ENCODE measurements at regions not wholly inside any gene's neighbourhood (a gene's known extent, or its start where the extent isn't known, plus 50 kb on each side); places are given as distances from the start of the nearest gene placed in this dataset.
"Not testable (repeated sequence)": the region's sequence is repeated elsewhere in the genome, so short reads cannot be mapped to it uniquely, and the experiment has no call there.

- H3K36me3 Mint-ChIP-seq = peaks cover 2% of the 10 kb centered on the region
- no peaks in the 10 kb centered on the region for H3K27me3 Mint-ChIP-seq
- no peak overlapping the region for H3K4me3 Mint-ChIP-seq
- ATAC-seq (ENCODE audit: low read depth) (no peak), DNase-seq (ENCODE audit: low spot score in 2 of 2) (no peak)
- no peak overlapping the region for H3K27ac Mint-ChIP-seq
- peaks cover 19% of the 10 kb centered on the region for H3K9me3 Mint-ChIP-seq
- no peaks in the 10 kb centered on the region for H3K4me1 Mint-ChIP-seq
These were observed 147.5 kb downstream of the FAM174A start for GRCh38 chr5:100682625-100683024.

DNA sequence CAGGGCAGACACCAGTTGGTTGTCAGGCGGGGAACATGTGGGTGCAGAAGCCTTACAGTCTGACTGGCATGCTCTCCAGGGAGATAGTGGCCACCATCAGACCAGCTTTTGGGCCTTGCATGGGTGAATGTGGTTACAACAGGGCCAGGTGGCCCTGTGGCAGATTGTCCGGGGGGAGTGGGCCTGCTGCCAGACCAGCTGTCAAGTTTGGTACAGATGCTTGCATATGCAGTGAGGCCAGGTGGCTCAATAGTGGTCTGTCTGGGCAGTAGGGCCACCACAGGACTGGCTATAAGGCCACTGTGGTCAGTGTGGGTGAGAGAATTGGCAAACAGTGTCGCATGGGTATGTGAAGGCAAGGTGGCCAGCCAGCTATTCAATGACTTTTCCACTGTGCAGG is 148.7 kb downstream of the FAM174A start:
- Mint-ChIP-seq H3K27me3 (no peaks in the 10 kb centered on the region), H3K4me1 (no peaks in the 10 kb centered on the region), H3K27ac (no peak overlapping the region), H3K9me3 (peaks cover 19% of the 10 kb centered on the region), H3K36me3 (peaks cover 2% of the 10 kb centered on the region), H3K4me3 (no peak overlapping the region)
- DNase-seq (ENCODE audit: low spot score in 2 of 2) (no peak), ATAC-seq (ENCODE audit: low read depth) (no peak)

GRCh38 chr5:100685122-100685521 is 149.9 kb downstream of the FAM174A start:
- ATAC-seq (ENCODE audit: low read depth); H3K4me3 Mint-ChIP-seq; H3K27me3 Mint-ChIP-seq; H3K4me1 Mint-ChIP-seq; H3K27ac Mint-ChIP-seq; DNase-seq (ENCODE audit: low spot score in 2 of 2); H3K36me3 Mint-ChIP-seq: not testable (repeated sequence)
- H3K9me3 Mint-ChIP-seq = peaks cover 14% of the 10 kb centered on the region

- not testable (repeated sequence) for H3K36me3 Mint-ChIP-seq; H3K4me1 Mint-ChIP-seq; H3K27me3 Mint-ChIP-seq; H3K9me3 Mint-ChIP-seq; DNase-seq (ENCODE audit: low spot score in 2 of 2); H3K27ac Mint-ChIP-seq; H3K4me3 Mint-ChIP-seq; ATAC-seq (ENCODE audit: low read depth)
These were observed 153.7 kb downstream of the FAM174A start for GRCh38 chr5:100688834-100689233.

DNA sequence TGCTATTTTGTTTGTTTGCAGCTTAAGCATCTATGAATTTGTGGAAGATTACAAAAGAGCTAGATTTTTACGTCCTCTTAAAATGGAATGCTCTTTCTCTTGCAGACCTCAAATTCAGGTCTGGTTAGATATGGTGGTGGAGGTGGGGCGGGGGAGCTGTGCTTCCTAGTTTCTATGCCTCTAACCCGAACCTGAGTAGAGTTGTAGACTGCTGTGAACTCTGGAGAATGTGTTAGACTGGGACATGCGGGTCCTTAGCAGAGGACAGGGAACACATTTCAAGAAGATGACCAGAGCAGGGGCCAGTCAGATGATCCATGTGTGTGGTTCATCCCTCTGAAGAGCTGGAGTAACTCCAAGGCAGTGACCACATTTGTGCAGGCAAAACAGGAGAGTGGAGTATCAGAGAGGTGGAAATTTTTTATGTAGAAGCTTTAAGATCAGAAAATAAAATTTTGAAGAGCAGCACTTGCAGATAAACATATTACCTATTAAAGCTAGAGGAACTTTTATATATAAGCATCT is 154.9 kb downstream of the FAM174A start:
- no peaks in the 10 kb centered on the region for H3K9me3 Mint-ChIP-seq
- no peak overlapping the region for H3K4me3 Mint-ChIP-seq
- ATAC-seq (ENCODE audit: low read depth) (no peak), DNase-seq (ENCODE audit: low spot score in 2 of 2) (no peak)
- H3K27me3 Mint-ChIP-seq = no peaks in the 10 kb centered on the region
- H3K27ac Mint-ChIP-seq = no peak overlapping the region
- H3K36me3 Mint-ChIP-seq = no peaks in the 10 kb centered on the region
- no peaks in the 10 kb centered on the region for H3K4me1 Mint-ChIP-seq

DNA sequence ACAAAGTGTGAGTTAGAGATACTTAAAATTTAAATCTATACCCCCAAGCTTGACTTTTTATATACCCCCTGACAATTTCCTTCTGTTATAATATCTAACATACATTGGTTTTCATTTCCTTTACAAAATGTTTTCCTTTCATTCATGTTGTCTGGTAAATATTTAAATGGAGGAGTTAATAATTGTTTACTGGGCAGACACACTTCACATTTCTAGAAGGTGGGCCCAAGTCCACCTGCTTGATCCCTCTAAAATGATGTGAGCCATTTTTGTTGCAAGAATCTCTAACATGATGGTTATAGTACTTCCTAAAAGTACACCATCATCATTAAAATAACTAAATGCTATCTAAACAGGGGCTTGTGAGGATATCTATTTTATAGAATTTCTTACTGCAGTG is 155.9 kb downstream of the FAM174A start:
- Mint-ChIP-seq H3K9me3 (no peaks in the 10 kb centered on the region), H3K4me3 (no peak overlapping the region), H3K27me3 (no peaks in the 10 kb centered on the region), H3K27ac (no peak overlapping the region), H3K36me3 (no peaks in the 10 kb centered on the region), H3K4me1 (no peaks in the 10 kb centered on the region)
- ATAC-seq (ENCODE audit: low read depth) = no peak
- DNase-seq (ENCODE audit: low spot score in 2 of 2) = no peak

DNA sequence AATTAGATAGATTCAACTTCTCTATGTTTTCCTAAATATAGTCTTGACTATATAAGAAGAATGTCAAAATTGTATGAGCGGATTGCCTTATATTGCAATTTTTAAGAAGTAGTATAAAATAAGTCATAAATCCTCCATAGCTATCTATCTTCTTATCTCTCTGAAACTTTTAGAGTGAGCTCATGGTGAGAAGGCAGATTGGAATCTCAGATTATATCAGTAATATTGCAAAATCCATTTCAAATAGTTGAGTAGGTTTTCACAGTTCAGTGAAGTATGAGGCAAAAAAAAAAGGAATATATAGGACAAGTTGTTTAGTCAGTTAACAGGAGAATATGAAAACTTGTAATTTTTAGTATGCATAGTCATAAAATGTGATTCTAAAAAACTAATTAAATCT is 156.4 kb downstream of the FAM174A start:
- Mint-ChIP-seq H3K4me3 (no peak overlapping the region), H3K4me1 (no peaks in the 10 kb centered on the region), H3K36me3 (no peaks in the 10 kb centered on the region), H3K27me3 (no peaks in the 10 kb centered on the region), H3K9me3 (no peaks in the 10 kb centered on the region), H3K27ac (no peak overlapping the region)
- no peak for ATAC-seq (ENCODE audit: low read depth)
- DNase-seq (ENCODE audit: low spot score in 2 of 2) = no peak

- DNase-seq (ENCODE audit: low spot score in 2 of 2) = no peak
- no peaks in the 10 kb centered on the region for H3K9me3 Mint-ChIP-seq
- no peaks in the 10 kb centered on the region for H3K4me1 Mint-ChIP-seq
- no peak overlapping the region for H3K27ac Mint-ChIP-seq
- ATAC-seq (ENCODE audit: low read depth) = no peak
- H3K36me3 Mint-ChIP-seq = no peaks in the 10 kb centered on the region
- H3K27me3 Mint-ChIP-seq = no peaks in the 10 kb centered on the region
- H3K4me3 Mint-ChIP-seq = no peak overlapping the region
These were observed 158.3 kb downstream of the FAM174A start for GRCh38 chr5:100693481-100693880.

- Mint-ChIP-seq H3K27ac (no peak overlapping the region), H3K4me3 (no peak overlapping the region), H3K9me3 (no peaks in the 10 kb centered on the region), H3K4me1 (no peaks in the 10 kb centered on the region), H3K36me3 (no peaks in the 10 kb centered on the region), H3K27me3 (no peaks in the 10 kb centered on the region)
- ATAC-seq (ENCODE audit: low read depth) = no peak
- no peak for DNase-seq (ENCODE audit: low spot score in 2 of 2)
These were observed 158.9 kb downstream of the FAM174A start for GRCh38 chr5:100694100-100694499.

DNA sequence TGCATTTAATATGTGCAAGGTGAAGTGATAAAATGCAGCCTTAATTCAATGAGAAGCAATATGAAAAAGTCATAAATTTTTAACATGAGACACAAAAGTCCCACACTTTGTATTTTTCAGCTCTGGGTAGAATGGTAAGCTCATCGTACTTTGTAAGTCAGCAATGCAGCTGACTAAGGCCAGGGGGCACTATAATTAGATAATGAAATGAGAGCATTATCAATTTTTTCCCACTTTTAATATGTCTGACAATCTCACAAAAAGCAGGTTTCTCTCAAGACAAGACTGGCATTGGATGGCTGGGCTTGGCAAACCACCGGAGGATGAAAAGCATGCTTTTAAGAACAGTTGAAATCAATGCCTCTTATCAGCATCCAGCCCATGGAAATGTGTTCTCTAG is 162.8 kb downstream of the FAM174A start:
- no peak overlapping the region for H3K4me3 Mint-ChIP-seq
- H3K36me3 Mint-ChIP-seq = no peaks in the 10 kb centered on the region
- no peaks in the 10 kb centered on the region for H3K4me1 Mint-ChIP-seq
- no peak overlapping the region for H3K27ac Mint-ChIP-seq
- no peaks in the 10 kb centered on the region for H3K9me3 Mint-ChIP-seq
- ATAC-seq (ENCODE audit: low read depth) (no peak), DNase-seq (ENCODE audit: low spot score in 2 of 2) (no peak)
- H3K27me3 Mint-ChIP-seq = peaks cover 2% of the 10 kb centered on the region

DNA sequence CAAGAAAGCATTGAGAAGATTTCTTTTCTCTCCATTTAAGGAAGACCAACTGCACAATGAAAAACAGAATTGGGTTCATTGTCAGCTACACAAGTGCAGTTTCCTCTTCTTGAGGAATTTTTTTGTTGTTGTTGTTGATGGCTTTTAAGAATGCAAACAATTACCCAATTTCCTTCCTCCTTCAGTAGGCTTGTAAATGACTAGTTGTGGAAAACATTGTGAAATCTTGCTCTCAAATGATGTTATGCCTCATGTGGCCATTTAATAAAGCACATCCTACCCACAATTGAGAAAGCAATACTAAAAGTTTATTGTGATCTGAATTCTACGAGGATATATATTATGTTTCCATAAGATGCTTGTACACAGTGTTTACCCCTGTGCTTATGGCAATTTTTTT is 171.6 kb downstream of the FAM174A start:
- no peak for DNase-seq (ENCODE audit: low spot score in 2 of 2)
- Mint-ChIP-seq H3K36me3 (no peaks in the 10 kb centered on the region), H3K4me3 (no peak overlapping the region), H3K27me3 (peaks cover 2% of the 10 kb centered on the region), H3K4me1 (no peaks in the 10 kb centered on the region), H3K27ac (no peak overlapping the region), H3K9me3 (no peaks in the 10 kb centered on the region)
- ATAC-seq (ENCODE audit: low read depth) = peak; percentile 31

DNA sequence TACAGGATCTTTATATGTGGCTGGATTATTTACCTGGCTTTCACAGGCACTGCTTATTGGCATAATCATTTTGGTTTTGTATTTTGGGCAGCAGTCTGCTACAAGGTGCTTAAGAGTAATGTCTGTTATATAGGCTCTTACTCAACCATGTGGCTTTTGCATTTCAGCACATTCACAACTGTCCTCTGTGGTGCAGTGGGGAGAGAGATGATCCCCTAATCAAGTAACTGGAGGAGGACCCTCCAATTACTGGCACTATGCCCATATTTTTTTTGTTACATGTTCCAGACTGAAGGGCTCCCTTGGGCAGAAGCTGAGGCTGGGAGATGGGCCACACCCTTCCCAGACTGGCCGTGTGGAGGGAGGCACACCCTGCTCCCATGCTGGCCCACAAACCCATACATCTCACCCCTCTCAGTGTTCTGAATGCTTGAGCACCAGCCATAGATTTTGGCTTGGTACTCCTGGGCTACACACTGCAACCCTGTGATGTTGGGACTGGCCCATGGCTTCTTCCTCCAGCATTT is 173.5 kb downstream of the FAM174A start:
- Mint-ChIP-seq H3K36me3 (no peaks in the 10 kb centered on the region), H3K9me3 (no peaks in the 10 kb centered on the region), H3K4me3 (no peak overlapping the region), H3K4me1 (no peaks in the 10 kb centered on the region), H3K27ac (no peak overlapping the region), H3K27me3 (peaks cover 2% of the 10 kb centered on the region)
- DNase-seq (ENCODE audit: low spot score in 2 of 2) = no peak
- no peak for ATAC-seq (ENCODE audit: low read depth)

- ATAC-seq (ENCODE audit: low read depth) = no peak
- H3K4me1 Mint-ChIP-seq = no peaks in the 10 kb centered on the region
- peaks cover 2% of the 10 kb centered on the region for H3K27me3 Mint-ChIP-seq
- DNase-seq (ENCODE audit: low spot score in 2 of 2) = no peak
- H3K36me3 Mint-ChIP-seq = no peaks in the 10 kb centered on the region
- H3K9me3 Mint-ChIP-seq = no peaks in the 10 kb centered on the region
- no peak overlapping the region for H3K4me3 Mint-ChIP-seq
- H3K27ac Mint-ChIP-seq = no peak overlapping the region
These were observed 174.6 kb downstream of the FAM174A start for GRCh38 chr5:100709771-100710170.

DNA sequence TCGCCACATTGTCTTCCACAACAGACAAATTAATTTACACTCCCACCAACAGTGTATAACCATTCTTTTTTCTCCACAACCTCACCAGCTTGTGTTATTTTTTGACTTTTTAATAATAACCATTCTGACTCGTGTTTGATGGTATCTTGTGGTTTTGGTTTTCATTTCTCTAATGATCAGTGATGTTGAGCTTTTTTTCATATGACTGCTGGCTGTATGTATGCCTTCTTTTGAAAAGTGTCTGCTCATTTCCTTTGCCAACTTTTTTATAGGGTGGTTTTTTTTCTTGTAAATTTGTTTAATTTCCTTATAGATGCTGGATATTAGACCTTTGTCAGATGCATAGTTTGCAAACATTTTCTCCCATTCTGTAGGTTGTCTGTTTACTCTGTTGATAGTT is 179.6 kb downstream of the FAM174A start:
- DNase-seq (ENCODE audit: low spot score in 2 of 2); H3K4me1 Mint-ChIP-seq; H3K27me3 Mint-ChIP-seq; H3K9me3 Mint-ChIP-seq; H3K4me3 Mint-ChIP-seq; H3K36me3 Mint-ChIP-seq; H3K27ac Mint-ChIP-seq; ATAC-seq (ENCODE audit: low read depth): not testable (repeated sequence)

DNA sequence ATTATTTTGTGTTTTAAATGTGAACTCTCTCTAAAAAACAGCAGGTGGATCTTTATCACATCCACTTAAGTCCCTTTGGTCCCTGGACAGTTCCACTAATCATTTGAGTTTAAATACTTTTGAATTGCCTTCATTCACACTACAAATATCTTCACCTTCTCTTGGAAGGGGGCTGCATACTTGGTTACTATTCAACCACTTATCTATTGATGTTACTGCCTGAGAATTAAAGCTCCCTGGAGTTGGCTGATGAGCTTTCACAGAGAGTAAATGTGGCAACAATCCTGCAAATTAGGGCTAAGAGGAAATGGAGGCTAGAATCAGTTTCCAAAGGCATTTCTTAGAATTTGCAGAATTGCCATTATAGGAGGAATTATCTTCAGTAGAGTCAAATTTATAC is 180.4 kb downstream of the ST8SIA4 start:
- H3K9me3 Mint-ChIP-seq = no peaks in the 10 kb centered on the region
- no peaks in the 10 kb centered on the region for H3K36me3 Mint-ChIP-seq
- peaks cover 6% of the 10 kb centered on the region for H3K27me3 Mint-ChIP-seq
- H3K4me1 Mint-ChIP-seq = no peaks in the 10 kb centered on the region
- H3K4me3 Mint-ChIP-seq = no peak overlapping the region
- ATAC-seq (ENCODE audit: low read depth) = no peak
- no peak for DNase-seq (ENCODE audit: low spot score in 2 of 2)
- H3K27ac Mint-ChIP-seq = no peak overlapping the region
